Esophagus squamous epithelium (tissue), 4 donors: ENCODE measurements at regions not wholly inside any gene's neighbourhood (a gene's known extent, or its start where the extent isn't known, plus 50 kb on each side); places are given as distances from the start of the nearest gene placed in this dataset.

Source experiments
- CTCF ChIP-seq, 6 experiments: fragments of 450-650 bp in 4 of 6; fragments of 200-600 bp in 2 of 6; sonication (generic) in 2 of 6; IDR thresholded peaks; one replicate each; pipeline ENCODE4 v1.5.1; 2016 to 2019; ENCODE audit warnings: antibody characterized with exemption in 6 of 6, mild to moderate bottlenecking in 4 of 6, moderate library complexity in 4 of 6
- POLR2A ChIP-seq, 4 donors: fragments of 450-650 bp; IDR thresholded peaks; one replicate each; pipeline ENCODE4 v1.6.1; 2017; ENCODE audit warnings: antibody characterized with exemption in 4 of 4, mild to moderate bottlenecking in 4 of 4, moderate library complexity in 3 of 4

- TF ChIP-seq CTCF (IDR thresholded peaks at IDR 0.05) = no peak
- no peak for TF ChIP-seq POLR2A (IDR thresholded peaks at IDR 0.05)
Observed at GRCh38 chr2:192571636-192572035, 376.9 kb upstream of the TMEFF2 start.
